ENCODE measurements at regions not wholly inside any gene's neighbourhood (a gene's known extent, or its start where the extent isn't known, plus 50 kb on each side); places are given as distances from the start of the nearest gene placed in this dataset.

DNA sequence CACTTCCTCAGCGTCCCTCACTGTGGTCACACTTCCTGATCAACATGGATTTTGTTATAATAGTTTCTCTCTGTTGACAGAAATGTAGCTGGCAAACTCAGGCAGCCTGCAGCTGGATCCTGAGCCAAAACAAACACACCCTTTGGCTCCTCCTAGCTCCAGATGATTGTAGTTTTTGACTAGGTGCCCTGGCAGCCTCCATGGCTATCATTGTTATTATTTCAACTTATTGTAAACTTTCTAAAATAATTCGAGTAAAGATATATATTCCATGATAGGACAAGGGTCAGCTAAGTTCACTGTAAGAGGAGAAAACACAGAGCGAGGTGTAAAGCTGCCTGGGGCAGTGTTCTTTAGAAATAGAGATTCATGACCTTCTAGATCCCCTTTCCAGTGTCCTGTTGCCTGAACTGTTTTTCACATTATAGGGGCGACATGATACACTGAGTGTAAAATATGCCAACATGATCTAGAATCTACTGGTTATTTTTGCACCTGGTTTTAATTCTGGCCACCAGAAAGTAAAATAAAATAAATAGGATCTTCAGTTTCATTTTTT is 98.2 kb upstream of the HDGFL1 start:
- TF ChIP-seq, protein P1, sequence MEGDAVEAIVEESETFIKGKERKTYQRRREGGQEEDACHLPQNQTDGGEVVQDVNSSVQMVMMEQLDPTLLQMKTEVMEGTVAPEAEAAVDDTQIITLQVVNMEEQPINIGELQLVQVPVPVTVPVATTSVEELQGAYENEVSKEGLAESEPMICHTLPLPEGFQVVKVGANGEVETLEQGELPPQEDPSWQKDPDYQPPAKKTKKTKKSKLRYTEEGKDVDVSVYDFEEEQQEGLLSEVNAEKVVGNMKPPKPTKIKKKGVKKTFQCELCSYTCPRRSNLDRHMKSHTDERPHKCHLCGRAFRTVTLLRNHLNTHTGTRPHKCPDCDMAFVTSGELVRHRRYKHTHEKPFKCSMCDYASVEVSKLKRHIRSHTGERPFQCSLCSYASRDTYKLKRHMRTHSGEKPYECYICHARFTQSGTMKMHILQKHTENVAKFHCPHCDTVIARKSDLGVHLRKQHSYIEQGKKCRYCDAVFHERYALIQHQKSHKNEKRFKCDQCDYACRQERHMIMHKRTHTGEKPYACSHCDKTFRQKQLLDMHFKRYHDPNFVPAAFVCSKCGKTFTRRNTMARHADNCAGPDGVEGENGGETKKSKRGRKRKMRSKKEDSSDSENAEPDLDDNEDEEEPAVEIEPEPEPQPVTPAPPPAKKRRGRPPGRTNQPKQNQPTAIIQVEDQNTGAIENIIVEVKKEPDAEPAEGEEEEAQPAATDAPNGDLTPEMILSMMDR (IDR thresholded peaks at IDR 0.05), result no peak
- no peak for TF ChIP-seq POLR2A (IDR thresholded peaks at IDR 0.05)
